GM23248 (cell line): ENCODE measurements at regions not wholly inside any gene's neighbourhood (a gene's known extent, or its start where the extent isn't known, plus 50 kb on each side); places are given as distances from the start of the nearest gene placed in this dataset.
"Not testable (repeated sequence)": the region's sequence is repeated elsewhere in the genome, so short reads cannot be mapped to it uniquely, and the experiment has no call there.

Experiments
- DNase-seq: peaks from one replicate; pipeline ENCODE4 v3.0.0-alpha.2; 2015
- H2AFZ ChIP-seq: fragments of 200-600 bp; sonication (generic); 2 replicates; pipeline ENCODE4 v1.6.1; 2016; ENCODE audit warnings: antibody characterized with exemption
- H3F3A ChIP-seq: fragments of 200-600 bp; sonication (generic); 2 replicates; pipeline ENCODE4 v1.6.1; 2016; ENCODE audit warnings: mild to moderate bottlenecking, antibody characterized with exemption, mixed run types; ENCODE audit not compliant: insufficient read depth
- H3K27ac ChIP-seq: fragments of 200-600 bp; sonication (generic); 2 replicates; pipeline ENCODE4 v1.5.1; 2016; ENCODE audit warnings: mild to moderate bottlenecking
- H3K27me3 ChIP-seq: fragments of 200-600 bp; sonication (generic); replicated peaks from 2 replicates; pipeline ENCODE4 v1.6.1; 2016; ENCODE audit warnings: mild to moderate bottlenecking; ENCODE audit not compliant: insufficient read depth
- H3K36me3 ChIP-seq: fragments of 200-600 bp; sonication (generic); 2 replicates; pipeline ENCODE4 v1.6.1; 2016; ENCODE audit warnings: low read depth, mild to moderate bottlenecking
- H3K4me1 ChIP-seq: fragments of 200-600 bp; sonication (generic); 2 replicates; pipeline ENCODE4 v1.6.1; 2016; ENCODE audit warnings: mild to moderate bottlenecking; ENCODE audit not compliant: insufficient read depth
- H3K4me2 ChIP-seq: fragments of 200-600 bp; sonication (generic); one replicate; pipeline ENCODE4 v1.6.1; 2016; ENCODE audit warnings: mild to moderate bottlenecking; ENCODE audit not compliant: unreplicated experiment
- H3K4me3 ChIP-seq: fragments of 200-600 bp; sonication (generic); 2 replicates; pipeline ENCODE4 v1.5.1; 2016; ENCODE audit warnings: mild to moderate bottlenecking
- H3K79me2 ChIP-seq: fragments of 200-600 bp; sonication (generic); 2 replicates; pipeline ENCODE4 v1.6.1; 2016; ENCODE audit warnings: mild to moderate bottlenecking; ENCODE audit not compliant: insufficient read depth
- H3K9ac ChIP-seq: fragments of 200-600 bp; sonication (generic); 2 replicates; pipeline ENCODE4 v1.6.1; 2016; ENCODE audit warnings: mild to moderate bottlenecking
- H3K9me2 ChIP-seq: fragments of 200-600 bp; sonication (generic); 2 replicates; pipeline ENCODE4 v1.6.1; 2016; ENCODE audit warnings: mixed run types, mild to moderate bottlenecking, moderate library complexity; ENCODE audit not compliant: insufficient read depth
- H3K9me3 ChIP-seq: fragments of 200-600 bp; sonication (generic); one replicate; pipeline ENCODE4 v1.6.1; 2017; ENCODE audit warnings: low read depth
- H4K20me1 ChIP-seq: fragments of 200-600 bp; sonication (generic); 2 replicates; pipeline ENCODE4 v1.6.0; 2016; ENCODE audit not compliant: insufficient read depth
- EZH2 ChIP-seq: fragments of 200-600 bp; sonication (generic); IDR thresholded peaks from 2 replicates; pipeline ENCODE4 v1.6.1; 2018; ENCODE audit warnings: antibody characterized with exemption, mild to moderate bottlenecking; ENCODE audit not compliant: insufficient read depth, poor library complexity, severe bottlenecking
- EZH2phosphoT487 ChIP-seq: fragments of 200-600 bp; sonication (generic); IDR thresholded peaks from 2 replicates; pipeline ENCODE4 v1.6.1; 2018; ENCODE audit warnings: antibody characterized with exemption, moderate library complexity, mild to moderate bottlenecking, low read depth; ENCODE audit not compliant: insufficient read depth
- WGBS, 2 experiments: methylation state at CpG; one replicate each; pipeline ENCODE4 v1.1.6; 2015 to 2017; ENCODE audit warnings: low lambda C conversion rate in 2 of 2, low coverage in 1 of 2; ENCODE audit errors: missing lambda C conversion rate in 2 of 2; 5-methylcytosine and 5-hydroxymethylcytosine counted together
- in situ Hi-C: fragments of 300-500 bp; cut with MboI; formaldehyde crosslinking; loops from 2 replicates; pipeline ENCODE4 v1.15.0; 2020

DNA sequence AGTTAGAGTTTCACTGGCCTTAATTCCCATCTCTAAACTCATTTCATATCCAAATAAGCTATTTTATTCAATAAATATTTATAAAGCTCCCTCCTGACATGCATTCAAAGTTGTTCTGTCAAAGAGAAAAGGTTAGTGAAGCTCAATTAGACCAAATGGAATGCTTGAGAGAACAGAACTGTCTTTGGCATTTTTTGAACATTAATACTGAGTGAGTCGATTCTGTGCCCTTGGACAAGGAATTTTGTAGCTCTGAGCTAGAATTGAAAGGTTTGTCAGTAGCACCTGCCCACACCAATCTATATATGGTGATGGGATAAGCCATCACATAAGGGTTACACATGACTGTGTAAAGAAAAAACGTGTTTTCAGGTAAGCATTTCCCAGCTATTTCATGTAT, 631.2 kb upstream of the CCNG1 start:
- DNase-seq: no peak
- Histone ChIP-seq H3K36me3 (no peaks in the 10 kb centered on the region), H3K79me2 (no peaks in the 10 kb centered on the region), H3F3A (no peaks in the 10 kb centered on the region), H3K27ac (no peak overlapping the region), H3K9ac (no peak overlapping the region), H3K4me3 (no peak overlapping the region), H2AFZ (no peak overlapping the region), H3K4me2 (no peak overlapping the region), H4K20me1 (no peaks in the 10 kb centered on the region), H3K9me3 (no peaks in the 10 kb centered on the region), H3K4me1 (no peaks in the 10 kb centered on the region), H3K9me2 (no peaks in the 10 kb centered on the region), H3K27me3 (no peaks in the 10 kb centered on the region)
- no peak for TF ChIP-seq EZH2
- no peak for TF ChIP-seq EZH2phosphoT487
- 0 to 2% methylated on average over 2 of the region's 2 CpGs for WGBS, 2 experiments
- in situ Hi-C loops: no loop called here

DNA sequence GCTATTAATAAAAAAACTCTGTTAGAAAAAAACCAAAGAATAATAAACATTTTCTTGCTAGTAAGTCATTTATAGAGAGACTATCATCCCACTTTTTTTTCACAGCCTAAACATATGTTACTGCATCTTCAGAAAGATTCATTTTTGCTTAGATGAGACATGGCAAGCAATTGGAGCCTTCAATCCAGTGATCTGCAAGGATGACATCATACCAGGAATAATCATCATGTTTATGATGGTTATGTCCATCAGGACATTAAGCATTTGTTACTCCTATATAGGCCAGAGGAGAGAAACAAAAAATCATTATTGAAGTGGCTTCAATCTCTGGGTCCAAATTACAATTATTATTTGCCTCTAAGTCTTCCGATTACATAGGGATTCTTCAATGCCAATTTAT, 626.3 kb upstream of the CCNG1 start:
- Histone ChIP-seq H3K4me2 (no peak overlapping the region), H4K20me1 (no peaks in the 10 kb centered on the region), H3K4me1 (no peaks in the 10 kb centered on the region), H3K36me3 (no peaks in the 10 kb centered on the region), H2AFZ (no peak overlapping the region), H3F3A (no peaks in the 10 kb centered on the region), H3K27ac (no peak overlapping the region), H3K27me3 (no peaks in the 10 kb centered on the region), H3K79me2 (no peaks in the 10 kb centered on the region), H3K9me3 (no peaks in the 10 kb centered on the region), H3K4me3 (no peak overlapping the region), H3K9ac (no peak overlapping the region), H3K9me2 (no peaks in the 10 kb centered on the region)
- in situ Hi-C loops: no loop called here
- DNase-seq: no peak
- WGBS, 2 experiments: 39 to 64% methylated on average over 1 of the region's 1 CpG
- TF ChIP-seq EZH2: no peak
- no peak for TF ChIP-seq EZH2phosphoT487

GRCh38 chr5:162816816-162817215, 620.6 kb upstream of the CCNG1 start:
- DNase-seq: no peak
- no peaks in the 10 kb centered on the region for H3K79me2 ChIP-seq
- TF ChIP-seq EZH2phosphoT487 (no peak), EZH2 (no peak)
- WGBS, 2 experiments: 9 to 11% methylated on average over 2 of the region's 2 CpGs
- H4K20me1 ChIP-seq: no peaks in the 10 kb centered on the region
- no peak overlapping the region for H3K27ac ChIP-seq
- no peaks in the 10 kb centered on the region for H3K9me3 ChIP-seq
- in situ Hi-C loops: no loop called here
- H3K9me2 ChIP-seq: no peaks in the 10 kb centered on the region
- H3K27me3 ChIP-seq: no peaks in the 10 kb centered on the region
- H3K4me3 ChIP-seq: no peak overlapping the region
- no peaks in the 10 kb centered on the region for H3K4me1 ChIP-seq
- no peak overlapping the region for H3K9ac ChIP-seq
- H3K4me2 ChIP-seq: no peak overlapping the region
- no peaks in the 10 kb centered on the region for H3K36me3 ChIP-seq
- H3F3A ChIP-seq: no peaks in the 10 kb centered on the region
- no peak overlapping the region for H2AFZ ChIP-seq

DNA sequence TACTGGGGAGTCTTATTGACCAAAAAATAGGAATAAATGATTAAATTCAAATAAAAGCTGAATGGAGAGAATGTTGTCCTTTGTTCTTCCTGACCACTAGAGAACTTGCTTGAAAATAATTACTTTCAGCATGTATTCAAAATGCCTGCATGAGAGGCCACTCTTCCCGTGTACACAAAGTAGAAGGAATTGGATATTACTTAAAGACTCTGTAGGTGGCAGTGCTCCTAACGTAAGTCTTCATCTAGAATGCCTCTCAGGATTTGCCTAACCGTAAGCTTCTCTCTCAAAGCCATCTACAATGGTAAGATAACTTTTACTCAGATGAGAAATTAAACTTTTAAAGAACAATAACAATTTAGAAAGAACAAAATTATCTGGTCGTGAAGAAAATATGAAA, 620.0 kb upstream of the CCNG1 start:
- H3K79me2 ChIP-seq: no peaks in the 10 kb centered on the region
- 10 to 12% methylated on average over 4 of the region's 4 CpGs for WGBS, 2 experiments
- no peak for DNase-seq
- no peak overlapping the region for H3K4me2 ChIP-seq
- no peak overlapping the region for H2AFZ ChIP-seq
- H3K9ac ChIP-seq: no peak overlapping the region
- in situ Hi-C loops: no loop called here
- no peaks in the 10 kb centered on the region for H3K36me3 ChIP-seq
- no peak for TF ChIP-seq EZH2phosphoT487
- TF ChIP-seq EZH2: no peak
- no peaks in the 10 kb centered on the region for H3K4me1 ChIP-seq
- no peak overlapping the region for H3K27ac ChIP-seq
- no peak overlapping the region for H3K4me3 ChIP-seq
- H3K27me3 ChIP-seq: no peaks in the 10 kb centered on the region
- H3K9me3 ChIP-seq: no peaks in the 10 kb centered on the region
- H3K9me2 ChIP-seq: no peaks in the 10 kb centered on the region
- H4K20me1 ChIP-seq: no peaks in the 10 kb centered on the region
- no peaks in the 10 kb centered on the region for H3F3A ChIP-seq

- H3F3A ChIP-seq, H3K27ac ChIP-seq, H2AFZ ChIP-seq, H3K4me1 ChIP-seq, H3K9me2 ChIP-seq, H4K20me1 ChIP-seq, H3K4me2 ChIP-seq, H3K9me3 ChIP-seq, H3K9ac ChIP-seq, in situ Hi-C loops, DNase-seq, H3K36me3 ChIP-seq, H3K79me2 ChIP-seq, H3K4me3 ChIP-seq, H3K27me3 ChIP-seq: not testable (repeated sequence)
- WGBS, 2 experiments: 21 to 37% methylated on average over 7 to 8 of the region's 8 CpGs
These were observed 615.7 kb upstream of the CCNG1 start for GRCh38 chr5:162821664-162822063.
